ENCODE measurements at regions not wholly inside any gene's neighbourhood (a gene's known extent, or its start where the extent isn't known, plus 50 kb on each side); places are given as distances from the start of the nearest gene placed in this dataset.

DNA sequence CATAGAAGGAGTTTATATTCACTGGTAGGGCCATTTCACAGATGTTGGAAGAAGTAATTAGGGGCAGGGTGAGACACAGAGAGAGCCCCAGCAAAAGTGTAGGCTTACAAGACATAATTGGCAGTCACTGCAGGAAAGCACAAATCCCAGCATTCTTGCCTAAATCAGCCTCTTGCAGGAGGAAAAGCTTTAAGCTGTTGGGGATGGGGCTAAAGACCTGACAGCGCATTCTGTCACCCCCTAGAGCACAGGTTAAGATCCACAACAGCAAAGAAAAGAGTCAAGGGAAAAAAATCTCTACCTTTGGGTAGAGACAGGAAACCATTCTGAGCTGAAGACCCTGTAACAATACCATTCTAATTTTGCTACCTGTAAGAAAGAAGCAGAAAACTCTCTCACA is 409.0 kb downstream of the DAD1 start:
- peaks cover 11% of the 10 kb centered on the region; the same call in 1 of the 2 replicates for H3K4me1 ChIP-seq (ENCODE audit: control insufficient read depth, insufficient read depth, low read length)
- 31% methylated on average over 1 of the region's 1 CpG for WGBS (ENCODE audit: insufficient coverage, insufficient replicate concordance, low lambda C conversion rate, missing lambda C conversion rate)
- no peaks in the 10 kb centered on the region for H4K20me1 ChIP-seq (ENCODE audit: control insufficient read depth, insufficient read depth)
- H3K4me2 ChIP-seq (ENCODE audit: control insufficient read depth, insufficient read depth) = no peak overlapping the region
- no peak for DNase-seq (ENCODE audit: low read depth, low spot score)
- H3K27me3 ChIP-seq (replicated peaks in 1 of 2; ENCODE audit: control insufficient read depth in 2 of 2, insufficient read depth in 2 of 2, low read length in 1 of 2) = no peaks in the 10 kb centered on the region; a peak in 2 of 4 replicates
- ChIA-PET RAD21 (ENCODE audit: unreplicated experiment) (interaction anchor here (2.1 kb wide), 1 partner anchor 17 kb away, joined by 6 read pairs; no protein-coding TSS in a partner anchor), CTCF (interaction anchor here (1.3 to 3.6 kb wide), 3 partner anchors 17 to 42 kb away, joined by 4 to 27 read pairs (median 5); no protein-coding TSS in a partner anchor), POLR2A (no interaction called here), SMC1A (ENCODE audit: uncharacterized antibody, unreplicated experiment) (interaction anchor here (1.3 kb wide), 2 partner anchors 12 to 22 kb away, joined by 3 read pairs; no protein-coding TSS in a partner anchor)
- no peaks in the 10 kb centered on the region for H3K79me2 ChIP-seq (ENCODE audit: control insufficient read depth, insufficient read depth, low read length)
- no TSS peak for BruUV-seq (replicated peaks)
- H3K9ac ChIP-seq (ENCODE audit: control insufficient read depth, insufficient read depth, low read length) = no peak overlapping the region
- no peak for FAIRE-seq
- no peak for ATAC-seq
- intact Hi-C loops (cut with micrococcal nuclease; ENCODE audit: unreplicated experiment) = no loop called here
- H3K9me3 ChIP-seq (replicated peaks; ENCODE audit: control insufficient read depth, insufficient read depth, low read length) = no peaks in the 10 kb centered on the region
- no peak overlapping the region for H3K4me3 ChIP-seq
- H3K27ac ChIP-seq (ENCODE audit: control insufficient read depth, insufficient read depth) = no peak overlapping the region
- in situ Hi-C loops (cut with MboI) = no loop called here
- TF ChIP-seq BHLHE40 (IDR thresholded peaks at IDR 0.05; ENCODE audit: borderline replicate concordance in 1 of 2, low read depth in 2 of 2, low read length in 1 of 2) (no peak), PML (IDR thresholded peaks at IDR 0.05; ENCODE audit: low read length) (no peak), NFYB (IDR thresholded peaks at IDR 0.05; ENCODE audit: insufficient read depth, low read depth, low read length) (no peak), KLF5 (IDR thresholded peaks at IDR 0.05; ENCODE audit: partially characterized antibody) (no peak), RELA (IDR thresholded peaks at IDR 0.05; ENCODE audit: borderline replicate concordance, partially characterized antibody) (no peak), ZSCAN29 (IDR thresholded peaks at IDR 0.05) (no peak), CBX5 (IDR thresholded peaks at IDR 0.05; ENCODE audit: low read depth) (no peak), HCFC1 (IDR thresholded peaks at IDR 0.05; ENCODE audit: low read length) (no peak), MYB (IDR thresholded peaks at IDR 0.05; ENCODE audit: borderline replicate concordance, low read depth, low read length) (no peak), HDAC2 (IDR thresholded peaks at IDR 0.05) (no peak), CHD4 (IDR thresholded peaks at IDR 0.05) (no peak), BMI1 (IDR thresholded peaks at IDR 0.05; ENCODE audit: borderline replicate concordance) (no peak)
- TF ChIP-seq, protein P1, sequence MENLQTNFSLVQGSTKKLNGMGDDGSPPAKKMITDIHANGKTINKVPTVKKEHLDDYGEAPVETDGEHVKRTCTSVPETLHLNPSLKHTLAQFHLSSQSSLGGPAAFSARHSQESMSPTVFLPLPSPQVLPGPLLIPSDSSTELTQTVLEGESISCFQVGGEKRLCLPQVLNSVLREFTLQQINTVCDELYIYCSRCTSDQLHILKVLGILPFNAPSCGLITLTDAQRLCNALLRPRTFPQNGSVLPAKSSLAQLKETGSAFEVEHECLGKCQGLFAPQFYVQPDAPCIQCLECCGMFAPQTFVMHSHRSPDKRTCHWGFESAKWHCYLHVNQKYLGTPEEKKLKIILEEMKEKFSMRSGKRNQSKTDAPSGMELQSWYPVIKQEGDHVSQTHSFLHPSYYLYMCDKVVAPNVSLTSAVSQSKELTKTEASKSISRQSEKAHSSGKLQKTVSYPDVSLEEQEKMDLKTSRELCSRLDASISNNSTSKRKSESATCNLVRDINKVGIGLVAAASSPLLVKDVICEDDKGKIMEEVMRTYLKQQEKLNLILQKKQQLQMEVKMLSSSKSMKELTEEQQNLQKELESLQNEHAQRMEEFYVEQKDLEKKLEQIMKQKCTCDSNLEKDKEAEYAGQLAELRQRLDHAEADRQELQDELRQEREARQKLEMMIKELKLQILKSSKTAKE (IDR thresholded peaks at IDR 0.05; ENCODE audit: low read depth, poor library complexity, severe bottlenecking) = no peak
- TF ChIP-seq, protein P2, sequence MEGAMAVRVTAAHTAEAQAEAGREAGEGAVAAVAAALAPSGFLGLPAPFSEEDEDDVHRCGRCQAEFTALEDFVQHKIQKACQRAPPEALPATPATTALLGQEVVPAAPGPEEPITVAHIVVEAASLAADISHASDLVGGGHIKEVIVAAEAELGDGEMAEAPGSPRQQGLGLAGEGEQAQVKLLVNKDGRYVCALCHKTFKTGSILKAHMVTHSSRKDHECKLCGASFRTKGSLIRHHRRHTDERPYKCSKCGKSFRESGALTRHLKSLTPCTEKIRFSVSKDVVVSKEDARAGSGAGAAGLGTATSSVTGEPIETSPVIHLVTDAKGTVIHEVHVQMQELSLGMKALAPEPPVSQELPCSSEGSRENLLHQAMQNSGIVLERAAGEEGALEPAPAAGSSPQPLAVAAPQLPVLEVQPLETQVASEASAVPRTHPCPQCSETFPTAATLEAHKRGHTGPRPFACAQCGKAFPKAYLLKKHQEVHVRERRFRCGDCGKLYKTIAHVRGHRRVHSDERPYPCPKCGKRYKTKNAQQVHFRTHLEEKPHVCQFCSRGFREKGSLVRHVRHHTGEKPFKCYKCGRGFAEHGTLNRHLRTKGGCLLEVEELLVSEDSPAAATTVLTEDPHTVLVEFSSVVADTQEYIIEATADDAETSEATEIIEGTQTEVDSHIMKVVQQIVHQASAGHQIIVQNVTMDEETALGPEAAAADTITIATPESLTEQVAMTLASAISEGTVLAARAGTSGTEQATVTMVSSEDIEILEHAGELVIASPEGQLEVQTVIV (IDR thresholded peaks at IDR 0.05; ENCODE audit: borderline replicate concordance, partially characterized antibody) = no peak
- TF ChIP-seq, protein P3, sequence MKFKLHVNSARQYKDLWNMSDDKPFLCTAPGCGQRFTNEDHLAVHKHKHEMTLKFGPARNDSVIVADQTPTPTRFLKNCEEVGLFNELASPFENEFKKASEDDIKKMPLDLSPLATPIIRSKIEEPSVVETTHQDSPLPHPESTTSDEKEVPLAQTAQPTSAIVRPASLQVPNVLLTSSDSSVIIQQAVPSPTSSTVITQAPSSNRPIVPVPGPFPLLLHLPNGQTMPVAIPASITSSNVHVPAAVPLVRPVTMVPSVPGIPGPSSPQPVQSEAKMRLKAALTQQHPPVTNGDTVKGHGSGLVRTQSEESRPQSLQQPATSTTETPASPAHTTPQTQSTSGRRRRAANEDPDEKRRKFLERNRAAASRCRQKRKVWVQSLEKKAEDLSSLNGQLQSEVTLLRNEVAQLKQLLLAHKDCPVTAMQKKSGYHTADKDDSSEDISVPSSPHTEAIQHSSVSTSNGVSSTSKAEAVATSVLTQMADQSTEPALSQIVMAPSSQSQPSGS (IDR thresholded peaks at IDR 0.05; ENCODE audit: low read length) = no peak
- TF ChIP-seq, protein P4, sequence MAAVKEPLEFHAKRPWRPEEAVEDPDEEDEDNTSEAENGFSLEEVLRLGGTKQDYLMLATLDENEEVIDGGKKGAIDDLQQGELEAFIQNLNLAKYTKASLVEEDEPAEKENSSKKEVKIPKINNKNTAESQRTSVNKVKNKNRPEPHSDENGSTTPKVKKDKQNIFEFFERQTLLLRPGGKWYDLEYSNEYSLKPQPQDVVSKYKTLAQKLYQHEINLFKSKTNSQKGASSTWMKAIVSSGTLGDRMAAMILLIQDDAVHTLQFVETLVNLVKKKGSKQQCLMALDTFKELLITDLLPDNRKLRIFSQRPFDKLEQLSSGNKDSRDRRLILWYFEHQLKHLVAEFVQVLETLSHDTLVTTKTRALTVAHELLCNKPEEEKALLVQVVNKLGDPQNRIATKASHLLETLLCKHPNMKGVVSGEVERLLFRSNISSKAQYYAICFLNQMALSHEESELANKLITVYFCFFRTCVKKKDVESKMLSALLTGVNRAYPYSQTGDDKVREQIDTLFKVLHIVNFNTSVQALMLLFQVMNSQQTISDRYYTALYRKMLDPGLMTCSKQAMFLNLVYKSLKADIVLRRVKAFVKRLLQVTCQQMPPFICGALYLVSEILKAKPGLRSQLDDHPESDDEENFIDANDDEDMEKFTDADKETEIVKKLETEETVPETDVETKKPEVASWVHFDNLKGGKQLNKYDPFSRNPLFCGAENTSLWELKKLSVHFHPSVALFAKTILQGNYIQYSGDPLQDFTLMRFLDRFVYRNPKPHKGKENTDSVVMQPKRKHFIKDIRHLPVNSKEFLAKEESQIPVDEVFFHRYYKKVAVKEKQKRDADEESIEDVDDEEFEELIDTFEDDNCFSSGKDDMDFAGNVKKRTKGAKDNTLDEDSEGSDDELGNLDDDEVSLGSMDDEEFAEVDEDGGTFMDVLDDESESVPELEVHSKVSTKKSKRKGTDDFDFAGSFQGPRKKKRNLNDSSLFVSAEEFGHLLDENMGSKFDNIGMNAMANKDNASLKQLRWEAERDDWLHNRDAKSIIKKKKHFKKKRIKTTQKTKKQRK (IDR thresholded peaks at IDR 0.05; ENCODE audit: low read depth, low read length) = no peak
- H2AFZ ChIP-seq (ENCODE audit: control insufficient read depth, low read depth, low read length) = no peak overlapping the region
- H3K36me3 ChIP-seq (ENCODE audit: control insufficient read depth in 2 of 2, insufficient read depth in 2 of 2, low read length in 1 of 2) = no peaks in the 10 kb centered on the region
